CD4-positive, alpha-beta T cell (primary cell): ENCODE measurements at regions not wholly inside any gene's neighbourhood (a gene's known extent, or its start where the extent isn't known, plus 50 kb on each side); places are given as distances from the start of the nearest gene placed in this dataset.

Experiments used
- ATAC-seq: fragments of 200-7000 bp; cut with Tn5 transposase; one replicate; pipeline ENCODE4 v1.10.0; 2022; ENCODE audit warnings: mild to moderate bottlenecking; ENCODE audit not compliant: poor library complexity
- CTCF ChIA-PET: fragments of 350-600 bp; sonication (Branson Sonifier 250); formaldehyde crosslinking; loops from one replicate; lab custom pipeline; 2021; ENCODE audit warnings: antibody characterized with exemption, inconsistent platforms; lab: Charles Lee
- POLR2A ChIA-PET: fragments of 350-600 bp; sonication (Branson Sonifier 250); formaldehyde crosslinking; loops from one replicate; lab custom pipeline; 2021; ENCODE audit warnings: antibody characterized with exemption, inconsistent platforms; lab: Charles Lee
- DNase-seq, 14 experiments: peaks; one replicate each; pipeline ENCODE4 v3.0.0-alpha.2; 2013 to 2020; ENCODE audit warnings: mixed read lengths in 2 of 14
- H3K27ac ChIP-seq, 2 donors: one replicate each; pipeline versions ENCODE4 v1.5.1 to v1.7.0; 2013; ENCODE audit warnings: low read length in 2 of 2, low read depth in 1 of 2, mild to moderate bottlenecking in 1 of 2
- H3K27me3 ChIP-seq, 2 experiments: 1 replicate in 1 of 2; 2 replicates in 1 of 2; pipeline versions ENCODE4 v1.6.1 to v1.7.0; 2013; ENCODE audit warnings: low read length in 2 of 2, control low read depth in 1 of 2, mild to moderate bottlenecking in 1 of 2, moderate library complexity in 1 of 2; ENCODE audit not compliant: insufficient read depth in 2 of 2, control insufficient read depth in 1 of 2
- H3K36me3 ChIP-seq: one replicate; pipeline ENCODE4 v1.6.1; 2013; ENCODE audit warnings: low read length, control low read depth; ENCODE audit not compliant: insufficient read depth
- H3K4me1 ChIP-seq: one replicate; pipeline ENCODE4 v1.6.1; 2013; ENCODE audit warnings: low read length, control low read depth; ENCODE audit not compliant: insufficient read depth
- H3K4me3 ChIP-seq: one replicate; pipeline ENCODE4 v1.5.1; 2013; ENCODE audit warnings: mild to moderate bottlenecking, low read length, moderate library complexity
- H3K9me3 ChIP-seq, 2 experiments: 1 replicate in 1 of 2; 2 replicates in 1 of 2; pipeline versions ENCODE4 v1.6.1 to v1.7.0; 2013; ENCODE audit warnings: low read length in 2 of 2, mild to moderate bottlenecking in 2 of 2, control low read depth in 1 of 2, moderate library complexity in 1 of 2; ENCODE audit not compliant: control insufficient read depth in 1 of 2, insufficient read depth in 1 of 2
- H3K27ac Mint-ChIP-seq: one replicate; pipeline ENCODE4 v1.8.0; 2020; ENCODE audit warnings: mixed read lengths
- H3K27me3 Mint-ChIP-seq: one replicate; pipeline ENCODE4 v1.8.0; 2021; ENCODE audit warnings: mixed read lengths
- H3K36me3 Mint-ChIP-seq: one replicate; pipeline ENCODE4 v1.8.0; 2021; ENCODE audit warnings: low read depth, mixed read lengths
- H3K4me1 Mint-ChIP-seq: one replicate; pipeline ENCODE4 v1.8.0; 2021; ENCODE audit warnings: low read depth, mixed read lengths
- H3K4me3 Mint-ChIP-seq: one replicate; pipeline ENCODE4 v1.8.0; 2020; ENCODE audit warnings: mild to moderate bottlenecking, mixed read lengths
- H3K9me3 Mint-ChIP-seq: one replicate; pipeline ENCODE4 v1.8.0; 2020; ENCODE audit warnings: mixed read lengths
- CTCF ChIP-seq: fragments of 200-600 bp; IDR thresholded peaks from one replicate; pipeline ENCODE4 v1.8.0; 2022; ENCODE audit warnings: antibody characterized with exemption, mild to moderate bottlenecking
- intact Hi-C, 2 experiments: fragments of 100-400 bp; cut with DNase I in 1 of 2; cut with micrococcal nuclease in 1 of 2; formaldehyde crosslinking; loops; one replicate each; pipeline versions ENCODE4 v1.15.1 to v1.9.0; 2023 to 2025; cut with DNase I, micrococcal nuclease

DNA sequence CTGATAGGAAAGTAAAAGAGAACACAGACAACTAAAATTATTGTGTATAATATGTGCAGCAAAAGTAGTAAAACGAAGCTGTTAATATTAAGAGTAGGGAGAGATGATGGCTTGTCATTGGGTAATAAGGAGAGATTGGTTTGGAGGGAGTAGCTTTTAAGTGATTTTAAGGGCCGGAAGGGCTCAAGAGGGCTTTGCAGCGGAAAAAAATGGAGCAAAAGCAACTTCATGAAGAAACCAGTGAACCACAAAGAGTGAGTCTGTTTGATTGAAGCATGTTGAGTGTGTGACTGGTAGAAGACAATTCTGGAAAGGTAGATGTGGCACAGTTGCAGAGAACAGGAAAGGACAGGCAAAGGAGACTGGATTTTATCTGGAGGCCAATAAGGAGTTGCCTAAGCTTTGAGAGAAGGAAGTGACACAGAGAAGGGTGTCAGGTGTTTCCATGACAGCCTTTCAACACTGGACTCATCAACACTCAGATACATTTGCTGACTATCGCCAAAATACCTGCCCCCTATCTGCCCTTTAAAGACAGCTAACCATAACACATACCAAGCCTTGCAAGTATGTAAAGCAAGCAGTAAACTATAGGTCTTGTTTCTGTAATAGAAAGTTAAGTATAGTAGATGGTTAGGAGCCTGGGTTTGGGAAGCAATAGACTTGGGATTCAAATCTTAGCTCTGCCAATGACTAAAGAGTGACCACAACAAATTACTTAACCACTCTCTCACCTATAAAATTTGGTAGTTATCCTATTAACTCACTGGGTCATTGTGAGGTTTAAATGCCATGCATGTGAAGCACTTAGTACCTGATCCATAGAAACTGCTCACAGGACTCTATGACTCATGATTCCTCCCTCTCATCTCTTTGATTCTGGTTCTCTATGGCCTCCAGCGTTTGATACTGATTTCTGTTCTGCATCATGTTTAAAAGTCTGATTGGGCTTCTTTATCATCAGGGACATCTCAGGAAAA lies 117.3 kb upstream of the LMNTD1 start:
- Mint-ChIP-seq H3K27ac (no peak overlapping the region), H3K36me3 (no peaks in the 10 kb centered on the region), H3K4me1 (no peaks in the 10 kb centered on the region), H3K27me3 (no peaks in the 10 kb centered on the region), H3K4me3 (no peak overlapping the region), H3K9me3 (no peaks in the 10 kb centered on the region)
- CTCF ChIA-PET, result no interaction called here
- POLR2A ChIA-PET, result interaction anchor here (0.6 kb wide), 1 partner anchor 93 kb away, joined by 3 read pairs; no protein-coding TSS in a partner anchor
- ATAC-seq (no peak), DNase-seq (no peak)
- H3K9me3 ChIP-seq, result no peaks in the 10 kb centered on the region
- no peaks in the 10 kb centered on the region for H3K27me3 ChIP-seq
- no peak overlapping the region for H3K27ac ChIP-seq
- H3K4me3 ChIP-seq, result no peak overlapping the region
- no peaks in the 10 kb centered on the region for H3K4me1 ChIP-seq
- H3K36me3 ChIP-seq, result no peaks in the 10 kb centered on the region
- no peak for TF ChIP-seq CTCF
- intact Hi-C loops, result no loop called here

DNA sequence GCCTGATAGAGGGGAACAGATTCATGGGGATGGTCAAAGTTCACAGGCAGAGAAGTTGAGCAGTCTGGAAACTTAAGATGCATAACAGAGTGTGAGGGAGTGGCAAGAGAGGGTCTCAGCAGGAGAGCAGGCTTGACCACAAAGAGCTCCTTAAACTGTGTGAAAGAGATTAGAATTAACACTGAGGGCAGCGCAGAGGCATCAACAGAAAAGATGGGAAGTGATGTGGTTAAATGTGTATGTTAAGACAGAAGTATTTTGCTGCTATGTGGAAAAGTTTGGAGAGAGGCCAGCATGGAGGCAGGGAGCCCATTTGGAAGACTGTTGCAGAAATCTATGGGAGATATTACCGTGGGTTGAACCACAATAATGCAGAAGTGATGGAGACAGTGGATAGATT lies 122.7 kb upstream of the LMNTD1 start:
- H3K36me3 ChIP-seq, result no peaks in the 10 kb centered on the region
- no peak overlapping the region for H3K27ac ChIP-seq
- ChIA-PET POLR2A (no interaction called here), CTCF (no interaction called here)
- H3K27me3 ChIP-seq, result no peaks in the 10 kb centered on the region
- Mint-ChIP-seq H3K27me3 (no peaks in the 10 kb centered on the region), H3K4me3 (no peak overlapping the region), H3K27ac (no peak overlapping the region), H3K4me1 (no peaks in the 10 kb centered on the region), H3K9me3 (no peaks in the 10 kb centered on the region), H3K36me3 (no peaks in the 10 kb centered on the region)
- no peak overlapping the region for H3K4me3 ChIP-seq
- no peaks in the 10 kb centered on the region for H3K9me3 ChIP-seq
- no peak for DNase-seq
- intact Hi-C loops, result no loop called here
- no peak for TF ChIP-seq CTCF
- H3K4me1 ChIP-seq, result no peaks in the 10 kb centered on the region
- no peak for ATAC-seq

DNA sequence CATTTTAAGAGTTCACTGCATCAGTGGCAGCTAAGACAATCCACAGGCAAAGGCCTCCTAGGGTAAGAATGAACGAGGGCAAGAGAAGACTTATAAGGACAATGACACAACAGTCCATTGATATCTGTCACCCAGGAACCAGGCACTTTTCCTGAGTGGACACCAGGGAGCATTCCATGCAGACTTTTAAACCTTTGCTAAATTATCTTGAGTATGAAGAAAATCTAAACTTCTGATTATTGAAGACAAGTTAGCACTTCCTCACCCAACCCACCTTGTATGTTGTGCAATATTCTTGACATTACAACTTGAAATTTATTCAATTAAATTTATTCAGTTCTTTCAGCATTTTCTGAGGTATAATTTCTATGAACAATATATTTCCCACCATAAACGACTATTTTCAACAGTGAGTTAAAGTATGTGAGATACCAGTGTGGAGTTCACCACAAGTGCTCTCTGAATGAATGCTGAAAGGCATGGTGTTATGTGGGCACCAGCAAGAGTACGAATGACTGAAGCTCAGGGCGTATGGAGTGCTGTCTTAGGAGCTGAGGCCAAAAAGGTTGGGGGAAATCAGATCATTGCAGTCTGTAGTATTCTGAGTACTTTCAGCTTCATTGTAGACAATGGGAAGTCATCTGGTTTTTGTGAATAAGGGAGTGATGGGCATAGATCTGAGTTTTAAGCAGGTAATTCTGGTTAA lies 124.3 kb upstream of the LMNTD1 start:
- Histone ChIP-seq H3K27me3 (no peaks in the 10 kb centered on the region), H3K9me3 (no peaks in the 10 kb centered on the region), H3K4me1 (no peaks in the 10 kb centered on the region), H3K36me3 (no peaks in the 10 kb centered on the region), H3K4me3 (no peak overlapping the region), H3K27ac (no peak overlapping the region)
- DNase-seq (no peak), ATAC-seq (no peak)
- TF ChIP-seq CTCF, result no peak
- no peaks in the 10 kb centered on the region for H3K4me1 Mint-ChIP-seq
- no peaks in the 10 kb centered on the region for H3K27me3 Mint-ChIP-seq
- no peaks in the 10 kb centered on the region for H3K9me3 Mint-ChIP-seq
- POLR2A ChIA-PET, result no interaction called here
- CTCF ChIA-PET, result no interaction called here
- no peaks in the 10 kb centered on the region for H3K36me3 Mint-ChIP-seq
- no peak overlapping the region for H3K27ac Mint-ChIP-seq
- intact Hi-C loops, result no loop called here
- no peak overlapping the region for H3K4me3 Mint-ChIP-seq
